ENCODE measurements at regions not wholly inside any gene's neighbourhood (a gene's known extent, or its start where the extent isn't known, plus 50 kb on each side); places are given as distances from the start of the nearest gene placed in this dataset.

GRCh38 chr5:159782197-159782994, 133.9 kb upstream of the ADRA1B start:
- no peak for TF ChIP-seq CTCF (IDR thresholded peaks at IDR 0.05)
- peaks cover 0 to 7% (median 0%) of the 10 kb centered on the region in 3 donors for H3K27me3 ChIP-seq (ENCODE audit: insufficient read depth in 3 of 3, low read length in 2 of 3)
- no peaks in the 10 kb centered on the region for H3K4me1 ChIP-seq
- DNase-seq = no peak
- intact Hi-C loops (cut with DNase I) = no loop called here
- no peak for ATAC-seq
- no peaks in the 10 kb centered on the region for H3K9me3 ChIP-seq
- H3K36me3 ChIP-seq (ENCODE audit: insufficient read depth in 1 of 2, low read depth in 1 of 2) = no peaks in the 10 kb centered on the region
- 89 to 94% (median 90%) methylated on average over 9 of the region's 9 CpGs for WGBS, 3 donors
- H3K4me3 ChIP-seq = no peak overlapping the region
- H3K27ac ChIP-seq = no peak overlapping the region

- Histone ChIP-seq H3K27me3 (ENCODE audit: insufficient read depth in 3 of 3, low read length in 2 of 3) (peaks cover 0 to 7% (median 0%) of the 10 kb centered on the region in 3 donors), H3K27ac (no peak overlapping the region), H3K4me3 (no peak overlapping the region), H3K36me3 (ENCODE audit: insufficient read depth in 1 of 2, low read depth in 1 of 2) (no peaks in the 10 kb centered on the region), H3K4me1 (no peaks in the 10 kb centered on the region), H3K9me3 (no peaks in the 10 kb centered on the region)
- no peak for DNase-seq
- no peak for TF ChIP-seq CTCF (IDR thresholded peaks at IDR 0.05)
- intact Hi-C loops (cut with DNase I) = no loop called here
- ATAC-seq = no peak
- whole genome bisulfite sequencing, 3 donors = 26 to 50% (median 41%) methylated on average over 2 of the region's 2 CpGs
Measured at GRCh38 chr5:159782995-159783300, 133.3 kb upstream of the ADRA1B start.

GRCh38 chr5:159783726-159784247, 132.5 kb upstream of the ADRA1B start:
- no peak overlapping the region for H3K4me3 ChIP-seq

GRCh38 chr5:159784993-159785392, 131.3 kb upstream of the ADRA1B start:
- no peak overlapping the region for H3K27ac ChIP-seq
- H3K4me3 ChIP-seq = no peak overlapping the region
- ATAC-seq (no peak), DNase-seq (no peak)
- no peaks in the 10 kb centered on the region for H3K4me1 ChIP-seq
- H3K27me3 ChIP-seq (ENCODE audit: insufficient read depth in 3 of 3, low read length in 2 of 3) = peaks cover 0 to 7% (median 0%) of the 10 kb centered on the region in 3 donors
- intact Hi-C loops (cut with DNase I) = no loop called here
- no peaks in the 10 kb centered on the region for H3K9me3 ChIP-seq
- no peak for TF ChIP-seq CTCF (IDR thresholded peaks at IDR 0.05)
- H3K36me3 ChIP-seq (ENCODE audit: insufficient read depth in 1 of 2, low read depth in 1 of 2) = no peaks in the 10 kb centered on the region

More at GRCh38 chr5:159783726-159784247, 132.5 kb upstream of the ADRA1B start:
- no peaks in the 10 kb centered on the region for H3K36me3 ChIP-seq (ENCODE audit: insufficient read depth in 1 of 2, low read depth in 1 of 2)
- DNase-seq (no peak), ATAC-seq (no peak)
- H3K27me3 ChIP-seq (ENCODE audit: insufficient read depth in 3 of 3, low read length in 2 of 3) = peaks cover 0 to 7% (median 0%) of the 10 kb centered on the region in 3 donors
- WGBS, 3 donors = 71 to 80% (median 72%) methylated on average over 3 of the region's 3 CpGs
- H3K9me3 ChIP-seq = no peaks in the 10 kb centered on the region
- intact Hi-C loops (cut with DNase I) = no loop called here
- H3K4me1 ChIP-seq = no peaks in the 10 kb centered on the region
- H3K27ac ChIP-seq = no peak overlapping the region
- no peak for TF ChIP-seq CTCF (IDR thresholded peaks at IDR 0.05)
